DOHH2 (cell line): ENCODE measurements at regions not wholly inside any gene's neighbourhood (a gene's known extent, or its start where the extent isn't known, plus 50 kb on each side); places are given as distances from the start of the nearest gene placed in this dataset.

Source experiments
- H3F3A ChIP-seq: fragments of 200-600 bp; sonication (generic), shearing (Covaris generic); 2 replicates; pipeline ENCODE4 v1.6.0; 2016; ENCODE audit warnings: antibody characterized with exemption, mild to moderate bottlenecking; ENCODE audit not compliant: control insufficient read depth, insufficient read depth
- H3K27ac ChIP-seq: fragments of 200-600 bp; sonication (generic); 2 replicates; pipeline ENCODE4 v1.5.1; 2014; ENCODE audit warnings: low read depth, mild to moderate bottlenecking, low read length, moderate library complexity
- H3K27me3 ChIP-seq: fragments of 200-600 bp; sonication (generic); 2 replicates; pipeline ENCODE4 v1.6.1; 2014; ENCODE audit warnings: mild to moderate bottlenecking, low read length, mixed read lengths; ENCODE audit not compliant: control insufficient read depth
- H3K36me3 ChIP-seq: fragments of 200-600 bp; sonication (generic); 2 replicates; pipeline ENCODE4 v1.6.1; 2014; ENCODE audit warnings: mild to moderate bottlenecking, low read length, moderate library complexity, mixed read lengths; ENCODE audit not compliant: control insufficient read depth
- H3K4me1 ChIP-seq: fragments of 200-600 bp; sonication (generic); 2 replicates; pipeline ENCODE4 v1.6.1; 2014; ENCODE audit warnings: mild to moderate bottlenecking, low read length, mixed read lengths; ENCODE audit not compliant: control insufficient read depth
- H3K4me2 ChIP-seq: fragments of 200-600 bp; sonication (generic); 2 replicates; pipeline ENCODE4 v1.6.0; 2014; ENCODE audit warnings: mild to moderate bottlenecking, low read length, moderate library complexity
- H3K4me3 ChIP-seq: fragments of 200-600 bp; sonication (generic); 2 replicates; pipeline ENCODE4 v1.5.1; 2014; ENCODE audit warnings: mild to moderate bottlenecking, low read length, mixed read lengths
- H3K79me2 ChIP-seq: fragments of 200-600 bp; sonication (generic); 2 replicates; pipeline ENCODE4 v1.6.1; 2014; ENCODE audit warnings: mild to moderate bottlenecking, low read length, mixed read lengths; ENCODE audit not compliant: control insufficient read depth
- H3K9me2 ChIP-seq: fragments of 200-600 bp; sonication (generic); replicated peaks from 2 replicates; pipeline ENCODE4 v1.6.1; 2014; ENCODE audit warnings: mild to moderate bottlenecking, low read length, mixed read lengths; ENCODE audit not compliant: control insufficient read depth
- H3K9me3 ChIP-seq: fragments of 200-600 bp; sonication (generic); 2 replicates; pipeline ENCODE4 v1.6.1; 2014; ENCODE audit warnings: antibody characterized with exemption, low read length, mixed read lengths; ENCODE audit not compliant: control insufficient read depth, insufficient read depth
- H4K20me1 ChIP-seq: fragments of 200-600 bp; sonication (generic); 2 replicates; pipeline ENCODE4 v1.6.0; 2014; ENCODE audit warnings: low read depth, mild to moderate bottlenecking, antibody characterized with exemption, low read length, moderate library complexity; ENCODE audit not compliant: control insufficient read depth, insufficient read depth
- EZH2phosphoT487 ChIP-seq: fragments of 200-600 bp; sonication (generic); IDR thresholded peaks from 2 replicates; pipeline ENCODE4 v1.6.1; 2017; ENCODE audit warnings: borderline replicate concordance, mild to moderate bottlenecking, antibody characterized with exemption, low read length, moderate library complexity, mixed read lengths
- TF ChIP-seq, protein P1 (sequence below): fragments of 200-600 bp; sonication (generic); IDR thresholded peaks from one replicate; pipeline ENCODE4 v1.5.1; 2014; ENCODE audit warnings: antibody characterized with exemption, mild to moderate bottlenecking, low read depth, low read length; ENCODE audit not compliant: poor library complexity, severe bottlenecking

DNA sequence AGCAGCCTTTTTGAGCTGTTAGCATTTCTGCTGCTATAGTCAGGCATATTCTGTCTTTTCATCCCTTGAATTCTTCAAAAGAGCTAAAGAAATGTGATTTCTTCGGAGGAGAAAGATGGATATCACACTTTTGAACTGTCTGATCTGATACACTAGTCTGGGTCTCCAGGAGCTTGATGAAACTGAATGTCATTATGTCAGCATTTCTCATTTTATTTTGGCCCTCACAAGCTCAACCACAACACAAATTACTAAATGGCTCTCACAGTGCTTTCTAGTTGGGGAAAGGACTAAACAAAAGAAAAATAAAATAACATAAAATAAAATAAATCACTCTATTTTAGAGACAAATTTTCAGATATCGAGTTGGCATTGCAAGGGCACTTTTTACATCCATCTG, 655.3 kb upstream of the SPANXN1 start:
- no peak overlapping the region for H3K27ac ChIP-seq
- no peaks in the 10 kb centered on the region for H3K4me1 ChIP-seq
- no peaks in the 10 kb centered on the region for H3K9me2 ChIP-seq
- no peak for TF ChIP-seq EZH2phosphoT487
- TF ChIP-seq, protein P1, sequence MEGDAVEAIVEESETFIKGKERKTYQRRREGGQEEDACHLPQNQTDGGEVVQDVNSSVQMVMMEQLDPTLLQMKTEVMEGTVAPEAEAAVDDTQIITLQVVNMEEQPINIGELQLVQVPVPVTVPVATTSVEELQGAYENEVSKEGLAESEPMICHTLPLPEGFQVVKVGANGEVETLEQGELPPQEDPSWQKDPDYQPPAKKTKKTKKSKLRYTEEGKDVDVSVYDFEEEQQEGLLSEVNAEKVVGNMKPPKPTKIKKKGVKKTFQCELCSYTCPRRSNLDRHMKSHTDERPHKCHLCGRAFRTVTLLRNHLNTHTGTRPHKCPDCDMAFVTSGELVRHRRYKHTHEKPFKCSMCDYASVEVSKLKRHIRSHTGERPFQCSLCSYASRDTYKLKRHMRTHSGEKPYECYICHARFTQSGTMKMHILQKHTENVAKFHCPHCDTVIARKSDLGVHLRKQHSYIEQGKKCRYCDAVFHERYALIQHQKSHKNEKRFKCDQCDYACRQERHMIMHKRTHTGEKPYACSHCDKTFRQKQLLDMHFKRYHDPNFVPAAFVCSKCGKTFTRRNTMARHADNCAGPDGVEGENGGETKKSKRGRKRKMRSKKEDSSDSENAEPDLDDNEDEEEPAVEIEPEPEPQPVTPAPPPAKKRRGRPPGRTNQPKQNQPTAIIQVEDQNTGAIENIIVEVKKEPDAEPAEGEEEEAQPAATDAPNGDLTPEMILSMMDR = no peak
- no peaks in the 10 kb centered on the region for H4K20me1 ChIP-seq
- no peaks in the 10 kb centered on the region for H3K27me3 ChIP-seq
- no peaks in the 10 kb centered on the region for H3K9me3 ChIP-seq
- H3F3A ChIP-seq = no peaks in the 10 kb centered on the region
- H3K79me2 ChIP-seq = no peaks in the 10 kb centered on the region
- no peak overlapping the region for H3K4me2 ChIP-seq
- H3K4me3 ChIP-seq = no peak overlapping the region
- H3K36me3 ChIP-seq = no peaks in the 10 kb centered on the region

DNA sequence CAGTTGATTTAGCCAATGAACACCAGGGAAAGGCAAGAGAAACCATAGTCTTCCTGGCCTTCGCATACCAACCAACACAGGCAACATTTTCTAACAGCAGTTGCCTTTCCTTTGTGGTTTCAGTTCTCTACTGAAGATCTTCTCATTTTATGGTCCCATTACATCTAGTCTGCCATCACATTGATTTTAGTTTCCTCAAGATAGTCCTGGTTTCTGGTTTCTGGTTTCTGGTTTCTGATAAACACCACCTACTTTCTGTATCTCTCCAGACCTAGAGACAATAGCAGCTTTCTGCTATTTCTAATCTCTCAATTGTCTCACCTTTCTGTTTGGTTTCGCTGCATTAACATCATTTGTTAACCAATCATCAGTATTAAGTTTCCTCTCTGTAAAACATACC, 646.3 kb upstream of the SPANXN1 start:
- TF ChIP-seq, protein P1 = no peak
- TF ChIP-seq EZH2phosphoT487 = no peak
- H3K27me3 ChIP-seq = no peaks in the 10 kb centered on the region
- H3K4me2 ChIP-seq = no peak overlapping the region
- no peaks in the 10 kb centered on the region for H4K20me1 ChIP-seq
- no peaks in the 10 kb centered on the region for H3K4me1 ChIP-seq
- no peak overlapping the region for H3K4me3 ChIP-seq
- H3F3A ChIP-seq = no peaks in the 10 kb centered on the region
- no peaks in the 10 kb centered on the region for H3K9me2 ChIP-seq
- H3K27ac ChIP-seq = no peak overlapping the region
- no peaks in the 10 kb centered on the region for H3K36me3 ChIP-seq
- H3K9me3 ChIP-seq = no peaks in the 10 kb centered on the region
- no peaks in the 10 kb centered on the region for H3K79me2 ChIP-seq

DNA sequence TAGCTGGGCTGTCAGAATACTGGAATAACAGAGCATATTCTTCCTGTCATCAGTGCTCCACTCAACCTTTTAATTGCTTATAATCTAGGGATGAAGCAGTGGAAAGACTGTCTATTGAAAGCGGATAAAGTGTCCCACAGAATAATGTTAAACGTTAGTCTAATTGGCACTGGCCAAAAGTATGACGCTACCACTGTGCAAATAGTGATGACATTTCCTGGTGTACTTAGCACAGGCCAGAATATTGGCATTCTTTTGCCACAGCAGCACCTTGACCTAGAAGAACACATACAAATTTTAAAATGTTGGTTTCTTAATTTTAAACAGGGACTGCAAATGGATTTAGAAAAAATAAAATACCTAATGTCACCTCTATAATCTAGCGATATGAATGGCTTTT, 635.2 kb upstream of the SPANXN1 start:
- Histone ChIP-seq H3K27ac (no peak overlapping the region), H4K20me1 (no peaks in the 10 kb centered on the region), H3F3A (no peaks in the 10 kb centered on the region), H3K4me2 (no peak overlapping the region), H3K27me3 (no peaks in the 10 kb centered on the region), H3K4me1 (no peaks in the 10 kb centered on the region), H3K9me2 (no peaks in the 10 kb centered on the region), H3K4me3 (no peak overlapping the region), H3K36me3 (no peaks in the 10 kb centered on the region), H3K79me2 (no peaks in the 10 kb centered on the region), H3K9me3 (no peaks in the 10 kb centered on the region)
- TF ChIP-seq, protein P1 = no peak
- TF ChIP-seq EZH2phosphoT487 = no peak

DNA sequence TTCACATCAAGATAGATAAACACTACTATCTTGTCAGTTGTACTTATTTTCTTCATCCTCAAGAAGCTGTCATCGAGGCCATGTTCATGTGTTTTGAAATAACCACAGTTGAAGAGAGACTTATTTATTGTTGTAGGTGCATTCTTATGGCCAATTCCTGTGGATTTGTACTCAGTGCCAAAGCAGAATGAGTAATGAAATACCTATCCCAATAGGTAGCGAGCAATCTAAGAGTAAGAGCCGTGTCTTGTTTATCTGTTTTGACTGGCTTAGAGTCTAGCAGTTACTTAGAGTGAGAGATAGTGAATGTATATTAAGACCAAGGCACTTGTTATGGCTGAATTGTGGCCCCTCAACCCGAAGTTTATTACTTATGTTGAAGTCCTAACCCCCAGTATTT, 631.0 kb upstream of the SPANXN1 start:
- Histone ChIP-seq H3K36me3 (no peaks in the 10 kb centered on the region), H3K27ac (no peak overlapping the region), H4K20me1 (no peaks in the 10 kb centered on the region), H3K9me2 (no peaks in the 10 kb centered on the region), H3K27me3 (no peaks in the 10 kb centered on the region), H3K4me1 (no peaks in the 10 kb centered on the region), H3K4me2 (no peak overlapping the region), H3K9me3 (no peaks in the 10 kb centered on the region), H3K79me2 (no peaks in the 10 kb centered on the region), H3F3A (no peaks in the 10 kb centered on the region), H3K4me3 (no peak overlapping the region)
- TF ChIP-seq, protein P1 = no peak
- TF ChIP-seq EZH2phosphoT487 = no peak
